Activated CD8-positive, alpha-beta T cell treated with anti-CD3 and anti-CD28 coated beads for 36 hours (primary cell): ENCODE measurements at regions not wholly inside any gene's neighbourhood (a gene's known extent, or its start where the extent isn't known, plus 50 kb on each side); places are given as distances from the start of the nearest gene placed in this dataset.

Experiments used
- ATAC-seq: fragments of 200-7000 bp; cut with Tn5 transposase; one replicate; pipeline ENCODE4 v1.10.0; 2021; ENCODE audit warnings: mild to moderate bottlenecking, moderate library complexity
- CTCF ChIA-PET: fragments of 350-600 bp; sonication (Branson Sonifier 250); formaldehyde crosslinking; loops from one replicate; lab custom pipeline; 2021; ENCODE audit warnings: antibody characterized with exemption; lab: Charles Lee
- POLR2A ChIA-PET: fragments of 350-600 bp; sonication (Branson Sonifier 250); formaldehyde crosslinking; loops from one replicate; lab custom pipeline; 2021; ENCODE audit warnings: antibody characterized with exemption; lab: Charles Lee
- DNase-seq: peaks from one replicate; pipeline ENCODE4 v3.0.0-alpha.2; 2020
- H3K27ac Mint-ChIP-seq: one replicate; pipeline ENCODE4 v1.8.0; 2021; ENCODE audit warnings: mild to moderate bottlenecking, mixed read lengths
- H3K27me3 Mint-ChIP-seq: one replicate; pipeline ENCODE4 v1.8.0; 2021; ENCODE audit warnings: mixed read lengths
- H3K36me3 Mint-ChIP-seq: one replicate; pipeline ENCODE4 v1.8.0; 2021; ENCODE audit warnings: low read depth, mixed read lengths
- H3K4me1 Mint-ChIP-seq: one replicate; pipeline ENCODE4 v1.8.0; 2021; ENCODE audit warnings: low read depth, mixed read lengths
- H3K4me3 Mint-ChIP-seq: one replicate; pipeline ENCODE4 v1.8.0; 2021; ENCODE audit warnings: mild to moderate bottlenecking, moderate library complexity, mixed read lengths
- H3K9me3 Mint-ChIP-seq: one replicate; pipeline ENCODE4 v1.8.0; 2021; ENCODE audit warnings: mixed read lengths
- CTCF ChIP-seq: fragments of 200-600 bp; IDR thresholded peaks from one replicate; pipeline ENCODE4 v1.8.0; 2022; ENCODE audit warnings: antibody characterized with exemption, mild to moderate bottlenecking
- intact Hi-C: fragments of 100-400 bp; cut with micrococcal nuclease; formaldehyde crosslinking; loops from one replicate; pipeline ENCODE4 v1.10.0; 2022

- Mint-ChIP-seq H3K27ac (no peak overlapping the region), H3K36me3 (no peaks in the 10 kb centered on the region), H3K4me1 (no peaks in the 10 kb centered on the region), H3K27me3 (no peaks in the 10 kb centered on the region), H3K9me3 (peaks cover 8% of the 10 kb centered on the region), H3K4me3 (no peak overlapping the region)
- DNase-seq (no peak), ATAC-seq (no peak)
- intact Hi-C loops = no loop called here
- no peak for TF ChIP-seq CTCF
- CTCF ChIA-PET = no interaction called here
- POLR2A ChIA-PET = no interaction called here
Observed at GRCh38 chr1:189769448-189769847, 708.2 kb downstream of the BRINP3 start.

GRCh38 chr1:189774721-189775287 lies 702.9 kb downstream of the BRINP3 start:
- Mint-ChIP-seq H3K27me3 (no peaks in the 10 kb centered on the region), H3K27ac (no peak overlapping the region), H3K36me3 (no peaks in the 10 kb centered on the region), H3K4me3 (no peak overlapping the region), H3K4me1 (no peaks in the 10 kb centered on the region), H3K9me3 (peaks cover 9% of the 10 kb centered on the region)
- intact Hi-C loops = no loop called here
- no peak for TF ChIP-seq CTCF
- ChIA-PET POLR2A (no interaction called here), CTCF (no interaction called here)
- DNase-seq (no peak), ATAC-seq (no peak)

GRCh38 chr1:189775343-189775742 lies 702.3 kb downstream of the BRINP3 start:
- no peaks in the 10 kb centered on the region for H3K4me1 Mint-ChIP-seq
- DNase-seq = no peak
- no peak for TF ChIP-seq CTCF
- POLR2A ChIA-PET = no interaction called here
- H3K9me3 Mint-ChIP-seq = peaks cover 9% of the 10 kb centered on the region
- H3K36me3 Mint-ChIP-seq = no peaks in the 10 kb centered on the region
- H3K27ac Mint-ChIP-seq = no peak overlapping the region
- CTCF ChIA-PET = no interaction called here
- no peaks in the 10 kb centered on the region for H3K27me3 Mint-ChIP-seq
- intact Hi-C loops = no loop called here
- no peak overlapping the region for H3K4me3 Mint-ChIP-seq
- ATAC-seq = no peak

GRCh38 chr1:189779034-189779433 lies 698.6 kb downstream of the BRINP3 start:
- Mint-ChIP-seq H3K4me1 (no peaks in the 10 kb centered on the region), H3K9me3 (peaks cover 8% of the 10 kb centered on the region), H3K36me3 (no peaks in the 10 kb centered on the region), H3K27me3 (no peaks in the 10 kb centered on the region), H3K4me3 (no peak overlapping the region), H3K27ac (no peak overlapping the region)
- POLR2A ChIA-PET = no interaction called here
- ATAC-seq = no peak
- CTCF ChIA-PET = no interaction called here
- TF ChIP-seq CTCF = no peak
- DNase-seq = no peak
- intact Hi-C loops = no loop called here

- Mint-ChIP-seq H3K36me3 (no peaks in the 10 kb centered on the region), H3K9me3 (peaks cover 7% of the 10 kb centered on the region), H3K27me3 (no peaks in the 10 kb centered on the region), H3K27ac (no peak overlapping the region), H3K4me1 (no peaks in the 10 kb centered on the region), H3K4me3 (no peak overlapping the region)
- ATAC-seq (no peak), DNase-seq (no peak)
- ChIA-PET POLR2A (no interaction called here), CTCF (no interaction called here)
- intact Hi-C loops = no loop called here
- no peak for TF ChIP-seq CTCF
Observed at GRCh38 chr1:189782295-189782694, 695.4 kb downstream of the BRINP3 start.
